PC-9 (cell line): ENCODE measurements at regions not wholly inside any gene's neighbourhood (a gene's known extent, or its start where the extent isn't known, plus 50 kb on each side); places are given as distances from the start of the nearest gene placed in this dataset.

Experiments
- CTCF ChIP-seq: fragments of 200-600 bp; sonication (generic); conservative IDR thresholded peaks from 2 replicates; pipeline ENCODE4 v1.6.1; 2017; ENCODE audit warnings: mixed run types, antibody characterized with exemption, mild to moderate bottlenecking, moderate library complexity
- EZH2 ChIP-seq: fragments of 200-600 bp; sonication (generic); IDR thresholded peaks from 2 replicates; pipeline ENCODE4 v1.8.0; 2017; ENCODE audit warnings: antibody characterized with exemption, low read depth

DNA sequence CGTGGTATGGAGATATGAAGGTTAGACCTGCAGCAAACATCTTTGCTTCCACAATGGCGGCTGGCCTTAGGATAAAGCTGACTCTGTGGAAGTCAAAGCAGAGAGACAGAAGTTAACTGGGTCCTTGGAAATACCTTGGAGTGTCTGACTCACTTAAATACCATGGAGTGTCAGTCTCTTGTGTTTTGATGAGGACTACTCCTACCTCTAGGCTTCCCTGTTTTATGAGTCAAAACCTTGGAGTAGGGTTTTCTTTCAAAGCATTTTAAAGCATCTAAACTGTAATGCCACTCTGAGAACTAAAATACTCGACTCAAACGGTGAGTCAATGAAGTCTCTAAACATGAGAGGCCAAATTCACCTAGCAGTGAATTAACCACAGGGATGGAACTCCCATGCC, 329.1 kb downstream of the SAMD5 start:
- no peak for TF ChIP-seq CTCF
- TF ChIP-seq EZH2 = no peak
